ENCODE measurements at regions not wholly inside any gene's neighbourhood (a gene's known extent, or its start where the extent isn't known, plus 50 kb on each side); places are given as distances from the start of the nearest gene placed in this dataset.

DNA sequence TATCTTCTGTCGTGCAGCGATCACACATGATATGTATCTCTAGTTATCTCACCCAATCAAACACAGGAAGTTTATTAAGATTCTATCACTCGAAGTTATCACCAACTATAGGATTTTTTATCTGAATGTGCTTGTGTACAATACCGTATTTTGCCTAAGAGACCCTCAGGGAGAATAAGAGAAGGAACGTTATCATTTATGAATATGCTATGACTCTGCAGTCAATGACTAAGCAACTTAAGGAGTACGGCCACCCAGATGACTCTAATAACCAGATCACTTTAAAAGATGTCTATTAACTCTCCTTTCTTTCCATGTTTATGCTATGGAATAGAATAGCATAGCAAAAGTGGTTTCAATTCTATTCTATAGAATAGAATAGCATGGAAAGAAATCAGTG lies 486.4 kb downstream of the BCL11B start:
- no peaks in the 10 kb centered on the region for H3K9me3 Mint-ChIP-seq
- no peaks in the 10 kb centered on the region for H3K36me3 Mint-ChIP-seq (ENCODE audit: low read depth)
- no peak overlapping the region for H3K4me3 Mint-ChIP-seq
- peaks cover 57% of the 10 kb centered on the region for H3K27me3 Mint-ChIP-seq (ENCODE audit: low read depth, poor library complexity)
- no peak overlapping the region for H3K27ac Mint-ChIP-seq
- no peak for DNase-seq
- no peak for TF ChIP-seq CTCF (IDR thresholded peaks at IDR 0.05)
- H3K4me1 Mint-ChIP-seq = no peaks in the 10 kb centered on the region

GRCh38 chr14:98786456-98786855 lies 485.5 kb downstream of the BCL11B start:
- Mint-ChIP-seq H3K9me3 (no peaks in the 10 kb centered on the region), H3K4me3 (no peak overlapping the region), H3K27me3 (ENCODE audit: low read depth, poor library complexity) (peaks cover 63% of the 10 kb centered on the region), H3K27ac (no peak overlapping the region), H3K4me1 (no peaks in the 10 kb centered on the region), H3K36me3 (ENCODE audit: low read depth) (no peaks in the 10 kb centered on the region)
- no peak for DNase-seq
- TF ChIP-seq CTCF (IDR thresholded peaks at IDR 0.05) = no peak

- Mint-ChIP-seq H3K27me3 (ENCODE audit: low read depth, poor library complexity) (peaks cover 68% of the 10 kb centered on the region), H3K27ac (no peak overlapping the region), H3K9me3 (peaks cover 33% of the 10 kb centered on the region), H3K4me3 (no peak overlapping the region), H3K36me3 (ENCODE audit: low read depth) (peaks cover 14% of the 10 kb centered on the region), H3K4me1 (no peaks in the 10 kb centered on the region)
- no peak for DNase-seq
- no peak for TF ChIP-seq CTCF (IDR thresholded peaks at IDR 0.05)
These were observed 480.3 kb downstream of the BCL11B start for GRCh38 chr14:98791661-98792060.

DNA sequence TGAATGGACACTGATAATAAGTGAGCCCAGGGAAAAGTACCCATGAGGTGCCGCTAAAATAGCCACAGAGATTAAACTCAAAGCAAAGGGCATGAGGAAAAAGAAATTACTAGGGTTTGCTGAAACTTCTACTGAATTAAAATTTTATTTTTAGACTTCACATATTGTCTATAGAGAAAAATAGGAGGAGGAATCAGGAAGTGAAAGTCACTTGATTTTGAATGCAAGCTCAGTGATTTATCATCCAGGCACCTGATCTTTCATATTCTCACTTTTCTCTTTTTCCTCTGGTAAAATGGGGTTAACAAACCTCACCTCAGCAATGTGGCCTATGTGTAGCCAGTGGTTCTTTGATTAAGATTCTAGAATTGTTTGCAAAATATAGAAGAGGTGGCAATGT lies 479.8 kb downstream of the BCL11B start:
- H3K27ac Mint-ChIP-seq = no peak overlapping the region
- peaks cover 14% of the 10 kb centered on the region for H3K36me3 Mint-ChIP-seq (ENCODE audit: low read depth)
- TF ChIP-seq CTCF (IDR thresholded peaks at IDR 0.05) = no peak
- DNase-seq = no peak
- peaks cover 33% of the 10 kb centered on the region for H3K9me3 Mint-ChIP-seq
- no peaks in the 10 kb centered on the region for H3K4me1 Mint-ChIP-seq
- H3K4me3 Mint-ChIP-seq = no peak overlapping the region
- H3K27me3 Mint-ChIP-seq (ENCODE audit: low read depth, poor library complexity) = peaks cover 71% of the 10 kb centered on the region

DNA sequence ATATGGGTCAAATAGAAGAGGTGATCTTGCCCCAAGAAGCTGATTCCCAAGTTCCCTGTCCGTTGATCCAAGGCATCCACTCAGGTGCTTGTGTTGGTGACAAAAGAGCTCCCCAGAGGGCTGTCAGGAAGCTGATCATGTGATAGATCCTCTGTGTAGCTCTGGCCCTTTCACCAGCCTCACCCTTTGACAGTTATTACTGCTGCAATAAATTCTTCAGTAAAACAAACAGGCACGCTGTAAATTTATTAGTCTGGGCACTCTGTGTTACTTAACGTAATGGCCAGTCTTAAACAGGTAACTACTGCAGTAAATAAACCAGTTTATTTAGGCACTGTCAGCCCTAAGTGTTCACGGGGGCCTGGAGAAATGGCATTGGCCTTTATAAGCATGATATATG lies 473.9 kb downstream of the BCL11B start:
- no peak overlapping the region for H3K4me3 Mint-ChIP-seq
- H3K27ac Mint-ChIP-seq = no peak overlapping the region
- TF ChIP-seq CTCF (IDR thresholded peaks at IDR 0.05) = no peak
- peaks cover 14% of the 10 kb centered on the region for H3K36me3 Mint-ChIP-seq (ENCODE audit: low read depth)
- peaks cover 61% of the 10 kb centered on the region for H3K27me3 Mint-ChIP-seq (ENCODE audit: low read depth, poor library complexity)
- DNase-seq = peak; percentile 26
- peaks cover 26% of the 10 kb centered on the region for H3K9me3 Mint-ChIP-seq
- peaks cover 14% of the 10 kb centered on the region for H3K4me1 Mint-ChIP-seq

DNA sequence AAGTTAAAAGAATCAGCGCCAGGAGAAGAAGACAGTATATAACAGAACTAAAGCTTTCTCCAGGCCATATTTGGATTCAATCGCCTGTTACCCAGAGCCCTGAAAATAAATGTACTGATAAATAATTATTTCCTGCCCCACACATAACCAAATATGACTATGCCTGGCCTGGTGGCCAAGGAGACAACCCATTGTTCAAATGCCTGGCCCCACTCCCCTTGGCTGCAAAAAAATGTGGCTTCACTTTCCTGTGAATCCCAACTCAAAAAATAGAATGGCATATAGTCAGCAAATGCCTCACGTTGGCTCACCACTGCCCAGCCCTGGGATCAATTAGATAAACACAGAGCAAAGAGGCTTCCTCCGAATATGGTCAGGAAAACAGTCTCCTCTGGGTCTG lies 472.1 kb downstream of the BCL11B start:
- peaks cover 64% of the 10 kb centered on the region for H3K27me3 Mint-ChIP-seq (ENCODE audit: low read depth, poor library complexity)
- no peak overlapping the region for H3K4me3 Mint-ChIP-seq
- H3K9me3 Mint-ChIP-seq = peaks cover 9% of the 10 kb centered on the region
- peaks cover 14% of the 10 kb centered on the region for H3K4me1 Mint-ChIP-seq
- no peaks in the 10 kb centered on the region for H3K36me3 Mint-ChIP-seq (ENCODE audit: low read depth)
- H3K27ac Mint-ChIP-seq = no peak overlapping the region
- TF ChIP-seq CTCF (IDR thresholded peaks at IDR 0.05) = no peak
- DNase-seq = no peak

Measured in nephron progenitor cell (in vitro differentiated cells).